GM12875 (cell line): ENCODE measurements at regions not wholly inside any gene's neighbourhood (a gene's known extent, or its start where the extent isn't known, plus 50 kb on each side); places are given as distances from the start of the nearest gene placed in this dataset.

ENCODE experiments used
- H3K4me3 ChIP-seq: one replicate; pipeline ENCODE4 v1.5.1; 2011; ENCODE audit warnings: low read depth, low read length, control low read depth
- TF ChIP-seq, protein P1 (sequence below): IDR thresholded peaks from 2 replicates; pipeline ENCODE4 v1.5.1; 2011; ENCODE audit warnings: low read depth, mild to moderate bottlenecking, control low read depth, inconsistent platforms, low read length, moderate library complexity, borderline replicate concordance; ENCODE audit not compliant: insufficient read depth

DNA sequence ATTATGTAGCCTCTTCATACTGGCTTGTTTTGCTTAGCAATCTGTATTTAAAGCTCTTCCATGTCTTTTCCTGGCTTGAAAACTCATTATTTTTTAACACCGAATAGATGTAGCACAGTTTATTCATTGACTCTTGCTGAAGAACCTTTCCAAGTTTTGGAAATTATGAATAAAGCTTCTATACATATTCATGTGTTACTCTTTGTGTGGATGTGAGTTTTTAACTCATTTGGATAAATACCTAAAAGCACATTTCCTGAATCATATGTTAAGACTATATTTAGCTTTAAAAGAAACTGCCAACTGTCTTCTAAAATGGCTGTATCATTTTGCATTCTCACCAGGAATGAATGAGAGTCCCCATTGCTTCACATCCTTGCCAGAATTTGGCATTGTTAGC, 2061.7 kb upstream of the AGA start:
- TF ChIP-seq, protein P1, sequence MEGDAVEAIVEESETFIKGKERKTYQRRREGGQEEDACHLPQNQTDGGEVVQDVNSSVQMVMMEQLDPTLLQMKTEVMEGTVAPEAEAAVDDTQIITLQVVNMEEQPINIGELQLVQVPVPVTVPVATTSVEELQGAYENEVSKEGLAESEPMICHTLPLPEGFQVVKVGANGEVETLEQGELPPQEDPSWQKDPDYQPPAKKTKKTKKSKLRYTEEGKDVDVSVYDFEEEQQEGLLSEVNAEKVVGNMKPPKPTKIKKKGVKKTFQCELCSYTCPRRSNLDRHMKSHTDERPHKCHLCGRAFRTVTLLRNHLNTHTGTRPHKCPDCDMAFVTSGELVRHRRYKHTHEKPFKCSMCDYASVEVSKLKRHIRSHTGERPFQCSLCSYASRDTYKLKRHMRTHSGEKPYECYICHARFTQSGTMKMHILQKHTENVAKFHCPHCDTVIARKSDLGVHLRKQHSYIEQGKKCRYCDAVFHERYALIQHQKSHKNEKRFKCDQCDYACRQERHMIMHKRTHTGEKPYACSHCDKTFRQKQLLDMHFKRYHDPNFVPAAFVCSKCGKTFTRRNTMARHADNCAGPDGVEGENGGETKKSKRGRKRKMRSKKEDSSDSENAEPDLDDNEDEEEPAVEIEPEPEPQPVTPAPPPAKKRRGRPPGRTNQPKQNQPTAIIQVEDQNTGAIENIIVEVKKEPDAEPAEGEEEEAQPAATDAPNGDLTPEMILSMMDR: no peak
- H3K4me3 ChIP-seq: no peak overlapping the region

DNA sequence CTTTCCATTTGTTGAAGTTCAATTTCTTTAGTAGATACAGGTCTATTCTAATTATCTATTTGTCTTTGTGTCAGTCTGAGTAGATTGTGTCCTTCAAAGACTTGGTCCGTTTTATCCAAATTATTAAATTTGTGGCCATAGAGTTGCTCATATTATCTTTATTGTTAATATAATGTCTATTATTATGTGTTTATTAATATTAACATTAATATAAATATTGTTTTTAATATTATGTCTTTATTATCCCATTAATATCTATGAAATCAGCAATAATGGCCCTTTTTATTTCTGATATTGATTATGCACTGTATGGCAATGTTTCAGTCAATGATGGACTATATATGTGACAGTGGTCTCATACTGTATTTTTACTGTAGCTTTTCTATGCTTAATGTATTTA, 2067.3 kb upstream of the AGA start:
- TF ChIP-seq, protein P1: no peak
- H3K4me3 ChIP-seq: no peak overlapping the region

DNA sequence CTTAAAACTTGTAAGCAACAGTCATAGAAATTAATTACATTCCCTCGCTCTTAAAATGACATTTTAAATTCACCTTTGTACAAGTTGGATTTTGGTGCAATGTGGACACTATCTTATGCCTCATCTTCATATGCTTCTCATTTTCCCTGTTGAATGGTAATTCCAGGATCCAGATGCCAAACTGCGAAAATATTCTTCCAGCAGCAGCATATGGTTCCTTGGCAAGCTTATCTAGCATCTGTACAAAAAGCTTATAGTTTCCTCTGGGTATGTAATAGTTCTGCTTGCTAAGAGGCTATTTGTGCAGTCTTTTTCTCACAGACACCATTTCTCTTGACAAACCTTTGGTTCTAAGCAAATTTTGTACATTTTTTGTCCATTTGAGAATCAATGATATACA, 2079.7 kb upstream of the AGA start:
- no peak overlapping the region for H3K4me3 ChIP-seq
- TF ChIP-seq, protein P1: no peak

DNA sequence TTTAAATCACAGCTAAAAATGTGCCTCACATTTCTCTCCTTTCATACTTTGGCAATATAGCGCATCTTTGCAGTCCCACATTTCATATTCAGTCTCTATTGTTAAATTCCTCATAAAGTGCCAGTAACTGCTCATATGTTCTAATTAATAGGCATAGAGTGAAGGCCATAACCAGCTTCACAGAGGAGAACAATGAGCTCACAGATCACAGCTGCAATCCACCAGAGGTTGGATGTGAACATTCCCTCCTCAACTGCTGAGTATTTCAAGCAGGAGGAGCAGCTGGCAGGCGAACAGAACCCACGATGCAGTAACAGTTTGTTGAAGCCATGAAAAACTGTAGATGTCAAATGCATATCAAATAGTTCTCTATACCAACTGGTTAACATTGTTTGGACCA, 2088.7 kb upstream of the AGA start:
- TF ChIP-seq, protein P1: no peak

DNA sequence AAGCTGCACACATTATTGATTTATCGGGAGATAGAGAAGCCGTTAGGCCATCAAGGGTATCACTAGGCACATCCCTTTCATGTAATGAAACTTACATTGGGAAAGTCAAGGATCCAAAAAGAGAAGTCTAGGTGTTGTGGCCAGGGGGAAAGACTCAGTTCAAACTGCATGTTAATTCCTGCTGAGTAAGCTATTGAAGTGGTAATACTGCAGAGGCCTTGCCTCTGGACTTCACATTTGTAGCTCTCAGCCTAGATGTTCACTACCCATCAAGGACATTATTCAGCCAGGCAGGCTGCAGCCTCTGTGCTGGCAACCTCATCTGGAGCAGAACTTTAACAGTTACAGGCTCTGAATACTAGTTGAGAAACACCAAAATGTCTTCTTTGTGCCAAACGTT, 2094.5 kb upstream of the AGA start:
- TF ChIP-seq, protein P1: no peak
- no peak overlapping the region for H3K4me3 ChIP-seq

More for the DNA sequence above, 2088.7 kb upstream of the AGA start:
- H3K4me3 ChIP-seq: no peak overlapping the region

DNA sequence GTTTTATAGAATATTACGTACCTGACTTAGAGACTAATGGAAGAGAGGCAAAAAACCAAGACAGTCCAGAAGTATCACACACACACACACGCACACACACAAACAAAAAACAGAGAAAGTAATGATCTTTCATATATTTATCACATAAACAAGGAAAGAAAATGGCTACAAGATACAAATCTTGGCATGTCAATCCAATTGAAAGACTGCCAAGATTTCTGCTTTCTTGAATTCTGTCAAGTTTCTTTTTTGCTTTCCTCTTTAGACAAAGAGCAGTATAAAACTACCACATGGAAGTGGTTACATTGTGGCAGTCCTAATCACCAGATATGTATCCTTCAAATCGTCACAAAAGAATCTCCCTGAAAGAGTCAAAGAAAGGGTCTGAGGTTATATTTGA, 2097.4 kb upstream of the AGA start:
- TF ChIP-seq, protein P1: no peak
- H3K4me3 ChIP-seq: no peak overlapping the region

DNA sequence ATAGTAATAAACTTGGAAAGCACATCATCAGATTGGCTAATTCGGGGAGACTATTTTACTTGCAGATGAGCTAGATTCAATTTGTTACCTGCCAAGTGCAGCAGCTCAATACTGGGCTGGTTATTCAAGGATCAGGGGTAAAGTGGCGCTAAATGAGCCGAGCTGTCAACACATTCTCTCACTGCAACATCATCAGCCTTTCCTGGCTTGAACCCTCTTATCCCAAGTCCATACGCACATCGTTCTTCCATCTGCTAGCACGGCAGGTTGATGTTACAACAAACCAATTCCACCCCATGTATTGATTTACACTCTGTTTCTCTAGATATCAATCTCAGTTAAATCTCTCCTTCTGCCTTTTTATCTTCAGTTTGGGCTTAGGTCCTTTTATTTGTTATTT, 2101.5 kb upstream of the AGA start:
- TF ChIP-seq, protein P1: no peak
- H3K4me3 ChIP-seq: no peak overlapping the region
